Umbilical cord (tissue), 1 donor: ENCODE measurements at regions not wholly inside any gene's neighbourhood (a gene's known extent, or its start where the extent isn't known, plus 50 kb on each side); places are given as distances from the start of the nearest gene placed in this dataset.
A peak's percentile ranks its signal among the peaks of the same experiment; 100 is the strongest.
"Not testable (repeated sequence)": the region's sequence is repeated elsewhere in the genome, so short reads cannot be mapped to it uniquely, and the experiment has no call there.

Experiments
- DNase-seq: peaks from one replicate; pipeline ENCODE4 v3.0.0-alpha.2; 2015; ENCODE audit warnings: low spot score

GRCh38 chr12:69028941-69029729 lies 96.2 kb upstream of the CPM start:
- no peak for DNase-seq

GRCh38 chr12:69030321-69030720 lies 97.3 kb upstream of the CPM start:
- no peak for DNase-seq

GRCh38 chr12:69036533-69036932 lies 103.6 kb upstream of the CPM start:
- DNase-seq = no peak

DNA sequence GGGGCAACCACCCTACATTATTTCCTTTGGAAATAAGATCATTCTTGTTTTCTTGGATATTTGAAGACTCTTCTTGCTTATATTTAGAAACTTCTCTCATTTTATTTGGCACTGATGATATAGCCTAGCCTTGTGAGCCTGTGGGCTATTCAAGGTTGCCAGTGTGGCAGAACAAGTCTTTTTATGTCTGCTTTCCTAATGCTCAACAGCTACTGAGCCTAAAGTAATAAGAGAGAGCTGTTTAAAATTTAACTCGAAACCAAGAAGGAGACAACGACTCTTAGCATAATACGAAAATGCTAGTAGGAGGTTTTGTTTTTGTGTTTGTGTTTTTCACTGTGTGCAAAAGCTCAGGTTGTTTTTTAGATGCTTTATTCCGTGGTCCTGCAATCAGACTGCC lies 104.0 kb upstream of the CPM start:
- DNase-seq = no peak

DNA sequence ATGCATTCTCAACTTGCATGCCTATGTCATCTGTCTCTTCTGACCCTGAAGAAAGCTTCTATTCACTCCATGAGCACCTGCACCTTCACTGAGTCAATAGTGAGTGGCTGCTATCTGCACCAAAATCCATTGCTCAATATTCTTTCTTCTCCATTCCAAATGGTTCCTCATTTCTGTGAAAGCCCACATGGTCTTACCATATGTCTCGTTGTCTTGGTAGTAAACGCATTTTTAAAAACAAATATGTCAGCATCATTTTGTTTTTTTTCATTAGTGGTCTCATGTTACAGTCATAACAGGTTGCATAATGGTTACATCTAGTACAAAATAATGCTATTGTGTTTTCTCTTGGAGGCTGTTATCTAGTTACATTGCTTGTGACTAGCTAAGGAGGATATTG lies 106.9 kb upstream of the CPM start:
- DNase-seq = no peak

DNA sequence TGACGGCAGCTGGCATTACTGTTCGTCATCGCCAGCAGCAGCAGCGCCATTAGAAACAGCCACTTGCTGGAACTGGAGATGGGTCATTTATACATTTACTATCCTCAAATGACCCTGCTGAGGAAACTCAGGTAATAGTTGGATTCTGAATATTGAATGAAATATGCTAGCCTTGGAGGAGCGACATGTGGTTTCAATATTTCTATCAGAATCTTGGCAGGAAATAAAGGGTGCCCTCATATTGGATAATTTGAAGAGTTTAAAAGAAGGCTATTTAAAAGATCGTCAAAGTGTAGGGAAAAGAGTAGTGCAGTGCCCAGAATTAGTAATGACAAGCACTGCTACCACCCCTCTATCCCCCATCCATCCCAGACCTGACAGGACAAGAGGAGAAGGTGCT lies 109.6 kb upstream of the CPM start:
- no peak for DNase-seq

GRCh38 chr12:69042970-69043369 lies 110.0 kb upstream of the CPM start:
- no peak for DNase-seq

DNA sequence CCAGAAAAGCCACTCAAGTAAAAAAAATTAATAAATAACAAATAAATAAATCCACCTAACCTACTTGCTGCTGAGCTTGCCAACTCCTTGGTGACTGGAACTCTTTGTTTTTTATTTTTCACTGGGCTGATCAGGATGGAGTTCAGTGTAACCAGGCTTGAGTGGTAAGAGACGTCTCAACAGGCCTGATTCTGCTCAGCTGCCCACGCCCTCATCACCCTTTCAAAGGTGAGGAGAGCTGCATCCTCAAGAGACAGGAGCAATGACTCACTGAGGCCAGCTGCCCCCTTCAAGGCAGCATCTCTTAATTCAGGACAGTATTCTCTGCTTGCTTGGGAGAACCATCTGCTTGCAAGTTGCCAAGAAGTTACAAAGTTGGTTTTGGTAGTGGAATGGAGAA lies 111.9 kb upstream of the CPM start:
- no peak for DNase-seq

DNA sequence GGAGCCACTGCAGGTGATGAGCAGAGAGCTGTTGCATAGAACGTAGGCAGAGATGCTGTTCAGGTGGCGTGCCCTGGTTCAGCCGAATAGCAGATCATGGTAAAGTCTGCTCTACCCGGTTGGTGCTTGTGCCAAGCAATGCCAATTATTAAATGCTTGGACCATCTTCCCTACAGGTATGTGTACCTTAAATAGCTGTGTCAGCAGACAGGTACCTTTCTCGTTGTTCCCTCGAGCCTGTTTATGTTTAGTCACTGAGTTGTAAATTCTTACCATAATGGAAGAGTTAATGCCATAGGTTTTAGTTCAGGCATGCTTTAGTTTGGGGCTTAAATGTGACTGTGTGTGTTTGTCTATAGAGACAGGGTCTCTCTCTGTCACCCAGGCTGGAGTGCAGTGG lies 112.5 kb upstream of the CPM start:
- DNase-seq = no peak

DNA sequence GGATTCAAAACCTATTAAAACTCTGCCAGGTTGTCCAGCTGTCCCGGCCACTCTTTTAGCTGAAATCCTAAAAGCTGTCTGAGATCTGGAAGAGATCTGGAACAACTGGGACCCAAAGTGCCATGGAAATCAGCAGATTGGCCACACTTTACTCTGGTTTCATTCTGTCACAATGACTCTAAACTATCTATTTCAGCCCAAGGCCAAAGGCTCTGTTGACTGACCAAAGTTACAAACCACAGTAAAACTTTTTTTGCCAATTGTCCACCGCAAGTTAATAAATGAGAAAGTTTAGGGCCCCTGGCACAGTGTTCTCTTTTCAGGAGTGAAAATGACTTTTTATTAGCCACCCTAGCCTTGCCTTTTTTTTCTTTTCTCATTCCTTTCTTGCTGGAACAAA lies 113.4 kb upstream of the CPM start:
- no peak for DNase-seq

- no peak for DNase-seq
Measured at GRCh38 chr12:69046920-69047319, 113.9 kb upstream of the CPM start.

DNA sequence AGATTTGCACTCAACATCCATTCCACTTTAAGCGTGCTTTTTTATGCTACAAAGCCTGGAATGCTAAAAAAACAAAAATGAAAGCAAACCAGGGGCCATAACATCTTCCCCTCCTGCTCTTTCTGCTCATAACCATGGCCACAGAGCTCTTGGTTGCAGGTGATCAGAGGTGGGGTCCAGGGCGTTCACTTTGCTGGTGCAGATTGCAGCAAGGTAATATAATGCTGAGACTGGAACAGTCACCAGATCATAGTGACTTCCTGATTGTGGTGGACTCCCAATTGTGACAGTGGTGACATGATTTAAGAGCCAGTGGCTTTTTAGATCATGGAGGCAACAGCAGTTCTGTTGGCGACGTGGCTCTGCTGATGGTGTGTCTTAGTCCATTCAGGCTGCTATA lies 115.0 kb upstream of the CPM start:
- DNase-seq = no peak

GRCh38 chr12:69049855-69050254 lies 116.9 kb upstream of the CPM start:
- not testable (repeated sequence) for DNase-seq

DNA sequence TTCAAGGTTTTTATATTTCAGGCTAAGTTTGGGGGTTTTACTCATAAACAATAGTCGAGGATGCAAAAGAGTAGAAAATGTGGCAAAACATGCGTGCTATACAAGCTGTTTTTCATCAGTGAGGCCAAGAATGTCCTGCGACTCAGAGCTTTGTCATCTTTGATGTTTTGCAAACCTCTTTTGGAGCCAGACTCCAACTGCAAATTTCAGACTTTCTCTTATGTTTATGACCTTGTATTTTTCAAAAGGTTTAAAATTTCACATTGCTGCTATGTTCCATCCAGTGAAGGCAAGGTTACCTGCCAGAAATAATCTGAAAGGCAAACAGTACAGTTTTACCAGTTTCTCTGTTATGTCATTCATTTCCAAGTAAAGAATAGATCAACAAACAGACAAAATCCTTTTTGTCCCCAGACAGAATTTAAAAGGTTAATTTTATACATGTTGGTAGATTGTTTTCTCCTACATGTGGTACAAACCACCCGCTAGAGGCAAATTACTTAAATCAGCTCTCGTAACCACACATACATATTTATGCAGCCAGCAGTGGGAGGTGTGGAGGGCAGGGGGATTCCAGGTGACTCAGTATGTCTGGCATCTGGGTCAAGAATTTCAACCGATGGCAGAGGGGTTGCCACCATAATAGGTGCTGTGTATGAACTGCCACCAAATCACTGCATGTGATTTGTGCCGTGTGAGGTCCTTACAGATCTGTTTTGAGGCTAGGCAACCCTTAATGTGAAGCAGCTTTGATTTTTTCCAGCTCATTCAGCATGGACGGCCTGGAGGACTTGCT lies 119.8 kb upstream of the CPM start:
- peak; percentile 54 for DNase-seq

- no peak for DNase-seq
Measured at GRCh38 chr12:69054343-69055056, 121.5 kb upstream of the CPM start.

GRCh38 chr12:69055280-69055679 lies 122.3 kb upstream of the CPM start:
- DNase-seq = no peak

GRCh38 chr12:69055706-69056105 lies 122.7 kb upstream of the CPM start:
- DNase-seq = no peak

GRCh38 chr12:69056743-69057515 lies 124.0 kb upstream of the CPM start:
- no peak for DNase-seq

GRCh38 chr12:69057742-69058141 lies 124.8 kb upstream of the CPM start:
- DNase-seq = no peak

DNA sequence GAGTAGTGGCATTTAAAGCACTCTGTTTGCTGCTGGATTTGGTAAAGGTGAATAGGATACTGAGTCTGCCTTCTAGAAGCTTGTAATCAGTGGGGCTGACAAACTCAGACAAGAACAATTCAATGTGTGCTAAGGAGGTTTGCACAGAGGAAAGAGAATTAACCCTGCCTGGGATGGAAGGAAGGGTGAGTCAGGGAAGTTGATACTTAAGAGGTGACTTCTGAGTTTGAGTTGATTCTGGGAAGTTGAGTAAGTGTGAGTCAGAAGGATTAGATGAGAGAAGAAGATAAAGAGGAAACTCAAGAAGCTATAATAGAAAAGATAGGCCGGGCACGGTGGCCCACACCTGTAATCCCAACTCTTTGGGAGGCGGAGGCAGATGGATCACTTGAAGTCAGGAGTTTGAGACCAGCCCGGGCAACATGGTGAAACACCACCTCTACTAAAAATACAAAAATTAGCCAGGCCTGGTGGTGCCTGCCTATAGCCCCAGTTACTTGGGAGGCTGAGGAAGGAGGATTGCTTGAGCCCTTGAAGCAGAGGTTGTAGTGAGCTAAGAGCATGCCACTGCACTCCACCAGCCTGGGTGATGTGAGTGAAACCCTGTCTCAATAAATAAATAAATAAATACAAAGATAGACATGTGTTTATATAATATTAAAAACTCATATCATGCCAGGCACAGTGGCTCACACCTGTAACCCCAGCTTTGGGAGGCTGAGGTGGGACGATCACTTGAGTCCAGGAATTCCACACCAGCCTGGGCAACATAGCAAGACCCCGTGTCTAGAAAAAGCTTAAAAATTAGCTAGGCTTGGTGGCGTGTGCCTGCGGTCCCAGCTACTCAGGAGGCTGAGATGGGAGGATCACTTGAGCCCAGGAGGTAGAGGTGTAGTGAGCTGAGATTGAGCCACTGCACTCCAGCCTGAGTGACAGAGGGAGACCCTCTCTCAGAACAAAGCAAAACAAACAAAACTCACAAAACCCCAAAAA lies 126.8 kb upstream of the CPM start:
- DNase-seq = no peak

DNA sequence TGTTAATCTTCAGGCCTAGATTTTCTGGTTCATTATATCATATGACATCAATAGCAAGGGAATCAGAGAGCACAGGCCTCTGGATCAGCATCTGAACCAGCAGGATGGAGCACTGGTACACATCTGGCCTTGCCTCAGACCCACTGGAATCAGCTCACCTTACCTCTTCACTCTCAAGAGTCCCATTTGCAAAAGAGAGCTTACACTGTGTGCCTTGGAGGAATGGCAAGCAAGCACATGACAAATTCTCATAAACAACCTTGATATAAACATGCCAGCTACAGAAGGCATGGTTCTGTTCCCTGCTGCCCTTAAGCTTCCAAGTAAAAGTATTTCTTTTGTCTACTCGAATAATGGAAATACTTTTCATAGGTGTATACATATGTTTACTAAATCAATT lies 128.6 kb upstream of the CPM start:
- no peak for DNase-seq
